HG02852 (cell line): ENCODE measurements at regions not wholly inside any gene's neighbourhood (a gene's known extent, or its start where the extent isn't known, plus 50 kb on each side); places are given as distances from the start of the nearest gene placed in this dataset.

ENCODE experiments used
- ATAC-seq: cut with Tn5 transposase; IDR thresholded peaks from one replicate; pipeline ENCODE4 v1.9.1; 2021; ENCODE audit warnings: mild to moderate bottlenecking, moderate library complexity; ENCODE audit not compliant: unreplicated experiment

GRCh38 chr1:37127254-37127748, 93.0 kb upstream of the GRIK3 start:
- ATAC-seq: no peak

- no peak for ATAC-seq
Observed at GRCh38 chr1:37128091-37128490, 93.8 kb upstream of the GRIK3 start.

DNA sequence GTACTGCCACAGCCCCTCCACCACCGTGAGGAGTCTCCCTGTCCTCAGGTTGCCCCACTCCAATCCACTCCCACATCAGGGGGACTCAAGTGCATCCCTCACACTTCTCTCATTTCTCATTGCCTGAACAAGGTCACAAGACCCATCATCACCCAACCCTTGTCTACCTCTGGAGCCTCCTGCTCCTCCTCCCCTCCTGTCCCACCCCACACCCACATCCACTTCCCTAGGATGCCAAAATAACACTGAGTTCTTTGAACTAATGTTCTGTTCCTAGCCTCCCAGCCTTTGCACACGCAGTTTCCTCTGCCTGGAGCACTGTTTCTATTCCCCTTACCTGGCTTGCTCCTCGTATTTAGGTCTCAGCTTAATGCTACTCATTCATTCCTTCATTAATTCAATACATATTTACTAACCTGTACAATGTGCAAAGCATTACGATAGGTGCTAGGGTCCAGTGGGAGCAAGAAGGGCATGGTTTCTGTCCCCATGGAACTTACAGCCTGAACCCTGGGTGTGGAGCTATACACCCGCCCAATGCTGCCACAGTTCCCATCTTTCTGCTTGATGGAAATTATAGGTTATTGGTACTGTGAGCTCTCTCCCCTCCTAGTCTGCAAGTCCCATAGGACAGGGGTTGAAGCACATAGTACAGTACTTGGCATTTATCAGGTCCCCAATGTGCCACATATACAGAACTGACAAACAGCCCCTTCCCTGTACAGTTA, 96.1 kb upstream of the GRIK3 start:
- no peak for ATAC-seq

DNA sequence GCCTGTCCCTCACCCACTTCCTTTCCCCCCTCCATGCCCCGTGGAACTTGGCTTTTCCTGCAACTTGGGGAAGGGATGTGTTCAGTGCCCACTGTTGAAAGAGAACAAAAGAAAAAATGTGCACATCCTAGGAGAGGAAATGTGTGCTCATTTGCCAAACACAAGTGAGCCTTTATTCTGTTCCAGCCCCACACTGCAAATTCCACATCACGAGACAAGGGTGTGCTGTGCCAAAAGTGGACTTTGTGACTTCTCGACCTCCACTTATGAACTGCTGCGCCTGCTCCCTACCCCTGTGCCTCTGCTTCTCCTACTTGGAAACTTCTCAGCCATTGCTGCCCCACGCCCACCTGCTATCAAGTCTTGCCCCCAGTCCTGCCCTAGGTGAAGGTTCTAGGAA, 97.0 kb upstream of the GRIK3 start:
- ATAC-seq: no peak

GRCh38 chr1:37133276-37134145, 99.2 kb upstream of the GRIK3 start:
- no peak for ATAC-seq

DNA sequence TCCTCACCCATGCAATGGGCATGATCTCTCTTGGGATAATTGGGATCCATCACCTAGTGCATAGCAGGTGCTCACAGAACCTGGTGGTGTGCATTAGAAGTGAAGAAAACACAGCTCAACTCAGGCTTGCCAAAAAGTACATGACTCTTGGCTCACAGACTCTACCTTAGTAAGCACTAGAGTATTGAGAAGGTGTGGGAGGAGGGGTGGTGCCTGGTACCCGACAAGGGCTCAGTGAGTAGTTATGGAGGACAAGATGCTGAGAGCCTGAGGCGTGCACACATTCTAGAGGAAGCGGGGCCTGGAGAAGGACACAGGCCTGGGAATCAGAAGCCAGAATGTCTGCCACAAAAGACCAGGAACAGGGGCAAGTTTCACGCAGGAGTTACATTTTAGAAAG, 100.3 kb upstream of the GRIK3 start:
- no peak for ATAC-seq

GRCh38 chr1:37135032-37135431, 100.7 kb upstream of the GRIK3 start:
- no peak for ATAC-seq

DNA sequence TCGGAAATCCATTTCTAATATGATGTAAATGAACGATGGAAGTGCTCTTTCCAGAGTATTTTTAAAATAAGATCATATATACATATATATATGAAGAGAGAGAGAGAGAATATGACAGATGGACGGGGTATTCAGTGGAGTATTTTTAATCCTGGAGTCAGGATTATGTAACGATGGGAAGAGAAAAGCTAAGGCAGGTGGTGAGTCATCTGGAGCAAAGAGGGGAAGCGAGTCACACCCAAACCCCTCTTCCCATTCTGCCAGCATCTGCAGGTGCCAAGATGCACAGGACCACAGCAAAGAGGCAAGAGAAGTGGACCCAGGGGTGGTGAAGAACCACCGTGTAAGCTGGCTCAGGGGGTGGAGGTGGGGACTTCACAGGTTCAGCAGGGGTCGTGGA, 102.7 kb upstream of the GRIK3 start:
- no peak for ATAC-seq

DNA sequence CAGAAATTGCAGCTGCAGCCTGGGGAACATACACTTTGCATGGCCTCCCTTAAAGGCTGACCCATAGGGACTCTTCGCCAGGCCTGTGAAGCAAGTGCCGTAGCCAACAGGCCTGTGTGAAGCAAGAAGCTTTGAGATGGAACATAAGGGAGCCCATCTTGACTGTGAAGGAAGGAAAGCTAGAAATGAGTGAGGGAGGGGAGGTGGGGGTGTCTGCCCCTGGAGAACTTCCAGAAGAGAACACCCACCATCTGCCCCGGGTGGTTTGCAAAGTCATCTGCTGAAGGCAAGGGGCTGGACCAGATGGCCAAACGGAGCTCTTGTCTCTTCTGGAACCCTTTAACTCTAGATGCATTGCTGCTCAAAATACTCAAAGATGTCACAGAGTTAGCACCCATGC, 103.3 kb upstream of the GRIK3 start:
- no peak for ATAC-seq

DNA sequence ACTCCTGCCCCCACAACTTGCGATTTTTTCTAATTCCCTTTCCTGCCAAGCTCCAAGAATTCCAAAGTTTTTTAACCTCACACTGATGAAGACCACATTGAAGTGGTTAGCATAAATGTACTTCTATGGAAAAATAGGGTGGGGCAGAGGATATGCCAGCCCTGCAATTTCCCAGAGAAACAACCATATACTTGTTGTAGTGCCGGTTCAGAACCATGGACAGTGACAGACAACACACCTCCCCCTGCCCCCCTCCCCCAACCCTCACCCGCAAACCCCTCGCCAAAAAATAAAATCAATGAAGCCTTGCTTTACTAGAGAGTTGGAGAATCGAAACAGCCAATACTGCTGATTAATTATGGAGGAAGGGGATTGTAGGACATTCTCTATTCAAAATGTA, 109.5 kb upstream of the GRIK3 start:
- no peak for ATAC-seq

DNA sequence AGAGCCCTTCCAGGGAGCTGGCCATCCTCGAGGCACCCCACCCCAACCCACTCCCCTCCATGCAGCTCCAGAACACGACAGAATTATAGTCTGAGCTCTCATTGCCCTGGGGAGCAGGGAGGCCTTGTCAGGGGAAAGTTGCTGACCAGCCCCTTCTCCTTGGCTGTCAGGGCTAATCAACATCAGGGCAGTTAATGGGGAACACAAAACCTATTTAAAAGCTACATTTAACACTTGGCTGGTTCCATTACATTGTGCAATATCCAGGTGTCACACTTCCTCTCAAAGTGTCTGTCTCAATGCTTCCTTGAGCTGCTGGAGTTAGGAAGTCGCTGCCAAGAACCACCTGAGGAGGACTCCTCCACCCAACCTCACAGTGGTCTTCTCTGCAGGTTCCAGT, 111.8 kb upstream of the GRIK3 start:
- no peak for ATAC-seq

GRCh38 chr1:37147392-37147831, 113.1 kb upstream of the GRIK3 start:
- ATAC-seq: no peak

DNA sequence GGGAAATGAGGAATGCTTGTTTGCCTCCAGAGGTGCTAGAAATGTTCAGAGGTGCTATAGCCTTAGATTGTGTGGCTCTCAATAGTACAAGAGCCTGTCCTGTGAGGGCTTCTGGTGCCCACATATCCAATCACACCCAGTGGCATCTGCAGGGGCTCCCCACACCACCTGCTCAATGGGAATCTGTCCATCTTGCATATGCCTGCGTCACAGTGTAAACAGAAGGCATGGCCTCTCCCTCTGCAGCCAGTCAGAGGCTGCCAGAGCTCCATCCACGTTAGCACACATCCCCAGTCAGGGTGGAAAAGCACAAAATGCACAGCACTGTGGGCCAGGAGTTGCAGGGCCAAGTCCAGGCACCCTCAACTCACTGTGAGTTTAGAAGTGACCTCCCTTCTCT, 113.6 kb upstream of the GRIK3 start:
- no peak for ATAC-seq

DNA sequence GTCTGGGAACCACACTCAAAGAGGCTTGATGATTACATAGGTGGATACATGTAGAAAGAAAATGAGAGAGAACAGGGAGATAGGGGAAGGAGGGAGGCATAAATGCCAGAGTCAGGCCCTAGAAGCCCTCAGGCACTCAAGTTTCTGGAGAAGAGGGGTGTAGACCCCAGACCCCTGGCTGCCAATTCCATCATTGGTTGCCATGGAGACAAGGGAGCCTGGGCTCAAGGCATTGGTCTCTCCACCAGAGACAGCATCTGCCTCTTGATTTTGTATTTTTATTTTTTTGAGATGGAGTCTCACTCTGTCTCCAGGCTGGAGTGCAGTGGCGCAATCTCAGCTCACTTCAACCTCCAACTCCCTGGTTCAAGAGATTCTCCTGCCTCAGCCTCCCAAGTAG, 114.3 kb upstream of the GRIK3 start:
- ATAC-seq: no peak

- no peak for ATAC-seq
Observed at GRCh38 chr1:37149296-37149695, 115.0 kb upstream of the GRIK3 start.

DNA sequence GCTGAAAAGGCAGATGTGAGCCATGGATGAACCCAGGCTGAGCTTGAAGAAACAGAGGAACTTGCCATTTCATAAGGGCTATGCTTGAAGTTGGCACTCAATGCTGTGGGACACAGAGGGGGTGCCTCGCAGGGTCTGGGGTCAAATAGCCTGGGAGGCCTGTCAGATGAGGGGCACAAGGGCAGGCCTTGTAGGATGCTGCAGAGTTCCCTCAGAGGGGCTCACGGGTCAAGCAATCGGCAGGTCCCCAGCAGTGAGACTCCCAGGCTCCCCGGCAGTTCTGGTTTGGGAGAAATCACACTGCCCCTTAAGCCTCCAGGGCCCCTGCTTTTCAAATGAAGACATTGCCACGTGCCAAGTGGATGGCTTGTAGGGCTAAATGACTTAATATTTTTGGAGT, 116.7 kb upstream of the GRIK3 start:
- ATAC-seq: no peak

- no peak for ATAC-seq
Observed at GRCh38 chr1:37151789-37152188, 117.5 kb upstream of the GRIK3 start.

DNA sequence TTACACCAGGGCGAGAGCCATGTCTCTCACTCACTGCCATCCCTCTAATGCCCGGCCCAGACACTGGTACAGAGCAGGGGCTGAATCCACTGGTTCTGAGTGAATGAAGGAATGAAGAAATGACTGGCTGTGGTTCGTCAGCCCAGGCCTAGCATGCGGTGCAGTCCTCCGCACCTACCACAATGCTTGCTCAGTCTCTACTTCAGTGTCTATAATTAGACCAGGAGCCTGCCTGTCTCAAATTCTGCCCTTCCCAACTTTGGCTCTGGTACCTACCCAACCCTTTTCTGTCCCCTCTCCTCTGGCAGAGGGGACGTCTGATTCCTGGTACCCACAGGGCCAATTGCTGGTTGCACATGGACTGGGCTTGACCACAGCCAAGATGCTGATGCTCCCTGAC, 118.2 kb upstream of the GRIK3 start:
- no peak for ATAC-seq

GRCh38 chr1:37153116-37154100, 119.1 kb upstream of the GRIK3 start:
- ATAC-seq: no peak

DNA sequence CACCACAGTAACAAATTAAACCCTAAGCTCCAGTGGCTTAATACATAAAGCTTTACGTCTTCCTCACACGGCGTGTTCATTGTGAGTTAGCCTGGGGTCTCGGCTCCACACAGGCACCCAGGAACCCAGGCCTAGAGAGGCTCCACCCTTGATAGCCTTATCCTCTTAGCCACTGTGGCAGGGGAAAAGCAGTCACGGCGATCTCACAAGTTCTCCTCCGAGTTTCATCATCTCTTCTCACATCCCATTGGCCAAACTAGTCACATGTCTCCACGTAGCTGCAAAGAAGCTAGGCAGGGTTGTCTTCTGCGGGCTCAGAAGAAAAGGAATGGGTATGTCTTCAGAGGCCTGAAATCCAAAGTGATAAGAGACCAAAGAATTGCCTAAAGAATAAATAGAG, 122.3 kb upstream of the GRIK3 start:
- ATAC-seq: no peak

DNA sequence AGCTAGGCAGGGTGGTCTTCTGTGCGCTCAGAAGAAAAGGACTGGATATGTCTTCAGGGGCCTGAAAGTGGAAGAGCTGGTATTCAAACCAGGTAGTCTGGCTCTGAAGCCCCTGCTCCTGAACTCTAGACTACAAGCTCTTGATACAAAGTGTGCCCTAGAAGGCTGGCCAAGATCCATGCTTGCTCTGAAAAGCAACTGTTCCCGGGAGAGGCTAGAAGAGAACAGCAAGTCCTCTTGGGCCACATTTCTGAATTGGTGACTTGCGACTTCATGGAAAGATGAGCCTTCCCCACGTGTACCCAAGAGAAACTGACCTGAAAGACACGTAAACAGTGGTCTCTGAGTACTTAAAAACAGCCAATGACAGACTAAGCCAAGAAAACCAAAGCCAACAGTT, 123.3 kb upstream of the GRIK3 start:
- ATAC-seq: no peak
